HT1080 (cell line): ENCODE measurements at regions not wholly inside any gene's neighbourhood (a gene's known extent, or its start where the extent isn't known, plus 50 kb on each side); places are given as distances from the start of the nearest gene placed in this dataset.
A peak's percentile ranks its signal among the peaks of the same experiment; 100 is the strongest.
"Not testable (repeated sequence)": the region's sequence is repeated elsewhere in the genome, so short reads cannot be mapped to it uniquely, and the experiment has no call there.

Experiments
- DNase-seq: peaks from one replicate; pipeline ENCODE4 v3.0.0-alpha.2; 2015; ENCODE audit warnings: low read depth

DNA sequence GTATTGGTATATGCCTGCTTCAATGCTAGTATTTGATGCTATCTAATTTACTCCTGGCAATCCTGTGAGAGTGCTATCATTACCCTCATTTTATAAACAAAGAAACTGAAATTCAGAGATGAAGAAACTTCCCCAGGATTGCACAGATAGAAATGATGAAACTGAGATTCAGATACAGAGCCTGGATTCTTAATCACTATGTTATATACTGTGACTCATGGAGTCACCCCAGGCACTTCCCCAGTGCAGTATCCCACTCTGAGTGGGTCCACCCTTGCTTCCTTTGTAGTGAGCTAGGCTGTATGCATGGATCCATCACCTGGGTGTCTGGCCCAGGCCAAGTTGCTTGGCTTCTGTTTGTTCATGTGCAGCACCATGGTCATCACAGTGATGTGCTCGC lies 133.9 kb downstream of the TRIM43 start:
- DNase-seq, result peak; percentile 11

DNA sequence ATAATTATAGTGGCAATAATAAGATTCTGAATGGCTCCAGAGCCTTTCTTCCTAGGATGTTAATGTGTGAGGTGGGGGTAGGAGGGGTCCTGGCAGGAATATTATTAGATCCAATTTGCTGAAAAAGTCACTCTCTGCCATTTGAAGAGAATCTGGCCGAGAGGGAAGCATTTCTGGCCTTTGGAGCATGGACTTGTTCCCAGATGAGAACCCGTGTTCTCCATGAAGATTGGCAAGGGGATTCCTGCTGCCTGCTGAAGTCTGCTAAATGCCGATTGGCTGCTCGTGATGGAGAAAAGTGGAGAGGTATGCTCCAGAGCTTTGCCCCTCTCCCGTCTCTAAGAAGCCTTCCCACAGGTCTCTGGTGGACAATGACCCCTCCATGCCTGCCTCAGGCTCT lies 135.6 kb downstream of the TRIM43 start:
- DNase-seq, result not testable (repeated sequence)

DNA sequence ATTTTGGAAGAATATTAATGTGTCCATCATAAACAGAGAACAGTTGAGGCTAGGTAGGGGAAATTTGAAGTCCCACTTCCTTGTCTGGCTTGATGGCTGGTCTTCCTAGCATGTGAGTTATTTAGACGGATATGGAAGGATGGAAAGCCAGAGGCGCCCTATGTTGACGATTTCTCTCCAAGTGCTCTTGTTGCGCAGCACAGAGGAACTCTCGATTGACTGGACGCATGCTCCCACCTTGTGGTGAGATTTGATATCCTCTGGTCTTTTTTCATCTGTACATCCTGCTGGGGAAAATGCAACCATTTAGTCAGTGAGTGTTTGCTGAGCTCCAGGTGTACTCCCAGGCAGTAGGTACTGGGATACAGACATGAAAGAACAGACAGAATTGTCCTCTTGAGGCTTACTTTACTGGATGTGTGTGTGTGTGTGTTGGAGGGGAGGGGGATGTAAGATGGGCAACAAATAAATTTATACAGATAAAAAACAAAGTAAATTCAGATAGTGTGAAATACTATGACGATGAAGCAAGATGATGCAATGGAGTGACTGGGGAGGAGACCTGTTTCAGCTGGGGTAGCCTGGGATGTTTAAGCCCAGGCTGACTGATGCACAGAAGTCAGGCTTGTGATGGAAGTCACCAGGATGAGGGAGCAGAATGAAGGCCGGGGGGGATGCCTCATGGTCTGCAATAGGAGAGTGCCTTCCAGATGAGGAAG lies 137.2 kb downstream of the TRIM43 start:
- DNase-seq, result peak; percentile 83

DNA sequence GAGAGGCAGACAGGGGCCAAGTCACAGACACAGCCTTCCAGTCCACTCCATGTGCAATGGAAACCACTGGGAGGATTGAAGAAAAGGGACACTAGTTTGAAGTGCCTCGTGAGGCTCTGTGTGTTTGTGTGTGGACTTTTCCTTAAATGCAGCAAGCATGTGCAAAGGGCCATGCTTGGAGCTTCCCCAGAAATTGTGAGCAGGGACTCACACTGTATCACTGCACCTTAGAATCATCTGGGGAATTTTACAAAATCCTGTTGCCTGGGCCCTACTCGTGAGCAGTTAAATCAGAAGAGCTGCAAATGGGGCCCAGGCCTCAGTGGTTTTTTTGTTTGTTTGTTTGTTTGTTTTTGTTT lies 137.8 kb downstream of the TRIM43 start:
- no peak for DNase-seq

DNA sequence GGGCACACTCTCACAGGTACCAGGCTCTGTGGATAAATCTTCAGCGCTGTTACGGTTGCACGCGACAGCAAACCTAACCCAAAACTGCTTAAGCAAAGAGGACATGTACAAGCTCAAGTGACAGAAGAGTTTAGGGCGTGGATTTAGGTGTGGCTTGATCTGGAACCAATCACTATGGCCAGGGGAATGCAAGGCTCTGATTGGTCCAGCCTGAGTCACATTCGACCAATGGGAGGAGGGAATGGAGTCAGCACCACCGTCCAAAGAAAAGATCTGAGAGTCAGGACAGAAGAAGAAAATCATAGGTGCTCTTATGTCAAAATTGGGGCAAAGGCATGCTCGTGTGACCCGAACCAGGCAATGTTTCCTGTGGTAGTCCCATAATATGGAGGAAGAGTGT lies 139.0 kb downstream of the TRIM43 start:
- DNase-seq, result no peak

DNA sequence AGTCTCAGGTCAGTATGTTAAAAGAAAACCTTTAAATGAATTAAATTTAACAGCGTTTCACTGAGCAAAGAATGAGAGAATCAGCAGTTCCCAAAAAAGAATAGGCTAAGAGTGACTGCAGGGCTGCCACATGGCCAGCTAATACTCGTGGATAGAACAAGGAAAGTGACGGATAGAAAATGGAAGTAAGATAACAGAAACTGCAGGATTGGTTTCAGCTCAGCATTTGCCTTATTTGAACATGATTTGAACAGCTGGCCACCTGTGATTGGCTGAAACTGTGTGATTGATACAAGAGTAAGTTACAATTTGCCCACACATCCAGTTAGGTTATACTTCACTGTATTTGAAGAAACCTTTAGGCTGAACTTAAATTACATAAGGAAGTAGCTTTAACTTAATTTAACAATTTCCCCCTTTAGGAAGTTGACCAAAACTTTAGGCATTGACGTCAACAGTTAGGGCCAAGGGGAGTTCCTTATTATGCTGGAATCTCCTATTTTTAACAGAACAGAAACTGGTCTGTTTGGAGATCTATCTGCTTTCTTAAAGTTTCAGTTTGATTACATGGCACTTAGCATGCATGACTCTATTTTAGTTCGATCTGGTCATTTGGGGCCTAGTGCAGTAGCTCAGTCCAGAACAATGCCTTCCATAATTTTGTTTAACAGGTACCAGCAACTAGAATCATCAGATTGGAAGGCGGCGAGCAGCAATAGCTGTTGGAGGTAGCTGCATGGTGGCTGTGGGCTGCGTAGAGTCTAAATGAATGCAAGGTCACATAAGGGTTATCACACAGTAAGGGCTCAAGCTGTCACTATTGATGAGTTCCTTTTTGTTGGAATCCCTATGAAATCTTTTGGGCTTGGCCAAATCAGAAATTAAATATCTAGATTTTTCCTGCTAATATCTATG lies 143.4 kb downstream of the TRIM43 start:
- no peak for DNase-seq

DNA sequence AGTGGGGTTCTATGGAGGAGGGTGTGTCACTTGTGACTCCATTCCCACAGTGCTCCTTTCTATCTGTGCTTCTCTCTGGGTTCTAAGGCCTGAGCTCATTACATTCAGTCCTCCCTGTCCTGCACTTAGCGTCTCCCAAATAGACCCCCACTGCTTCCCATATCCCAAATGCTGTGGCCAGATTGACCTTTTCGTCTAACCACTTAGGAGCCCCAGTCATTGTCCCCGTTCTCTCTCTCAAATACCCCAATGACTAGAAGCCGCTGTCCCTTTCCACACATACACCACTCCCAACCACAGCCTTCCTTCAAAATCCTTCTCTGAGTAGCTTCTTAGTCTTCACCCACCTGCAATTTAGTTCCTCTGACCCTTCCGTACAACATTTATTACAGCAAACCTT lies 146.5 kb downstream of the TRIM43 start:
- no peak for DNase-seq

DNA sequence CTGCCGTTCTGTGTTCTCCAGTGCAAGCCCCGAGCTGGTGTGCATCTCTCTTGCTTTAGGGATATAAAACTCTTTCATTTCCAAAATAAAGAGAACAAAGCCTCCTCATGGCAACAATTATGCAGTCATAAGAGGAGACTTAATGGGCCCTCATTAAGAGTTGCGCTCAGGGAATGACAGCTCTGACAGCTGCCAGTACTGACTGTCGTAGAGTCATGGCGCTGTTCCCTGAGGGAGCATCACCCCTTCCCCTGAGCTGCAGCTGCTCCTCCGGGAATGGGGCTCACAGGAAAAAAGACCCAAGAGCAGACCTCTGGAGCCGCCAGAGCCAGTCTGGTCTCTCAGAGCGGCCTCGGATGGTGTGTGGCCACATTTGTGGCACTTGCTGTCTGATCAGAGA lies 160.3 kb downstream of the TRIM43 start:
- DNase-seq, result not testable (repeated sequence)

DNA sequence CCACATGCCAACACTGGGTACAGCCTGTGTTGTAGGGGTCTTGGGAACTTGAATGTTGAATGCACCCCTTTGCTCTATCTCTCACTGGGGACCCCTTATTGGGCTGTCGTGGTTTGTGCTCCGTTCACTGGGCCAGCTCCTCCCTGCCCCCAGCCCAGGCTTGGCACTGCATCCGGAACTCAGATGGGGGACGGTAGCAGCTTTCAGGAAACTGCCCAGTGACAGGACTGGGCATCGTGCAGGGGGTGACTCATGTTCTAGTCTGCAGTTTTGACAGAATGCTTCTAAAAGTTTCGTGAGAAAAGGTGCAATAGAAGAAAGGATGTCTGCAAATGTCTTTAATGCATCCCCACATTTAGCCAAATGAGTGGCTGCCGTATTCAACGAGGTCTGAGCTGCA lies 162.0 kb downstream of the TRIM43 start:
- peak; percentile 58 for DNase-seq

DNA sequence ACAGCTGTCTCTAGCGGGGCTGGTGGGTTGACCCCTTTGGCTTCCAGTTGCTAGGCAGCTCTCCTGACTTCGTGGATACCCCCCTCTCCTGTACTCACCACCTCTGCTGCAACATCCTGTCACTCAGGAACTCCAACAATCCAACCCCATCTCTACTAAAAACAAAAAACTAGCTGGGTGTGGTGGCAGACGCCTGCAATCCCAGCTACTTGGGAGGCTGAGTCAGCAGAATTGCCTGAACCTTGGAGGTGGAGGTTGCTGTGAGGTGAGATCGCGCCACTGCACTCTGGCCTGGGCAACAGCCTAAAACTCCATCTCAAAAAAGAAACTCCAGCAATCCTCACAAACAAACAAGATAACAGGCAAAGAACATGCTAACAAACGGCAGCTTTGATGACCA lies 162.4 kb downstream of the TRIM43 start:
- DNase-seq, result not testable (repeated sequence)

DNA sequence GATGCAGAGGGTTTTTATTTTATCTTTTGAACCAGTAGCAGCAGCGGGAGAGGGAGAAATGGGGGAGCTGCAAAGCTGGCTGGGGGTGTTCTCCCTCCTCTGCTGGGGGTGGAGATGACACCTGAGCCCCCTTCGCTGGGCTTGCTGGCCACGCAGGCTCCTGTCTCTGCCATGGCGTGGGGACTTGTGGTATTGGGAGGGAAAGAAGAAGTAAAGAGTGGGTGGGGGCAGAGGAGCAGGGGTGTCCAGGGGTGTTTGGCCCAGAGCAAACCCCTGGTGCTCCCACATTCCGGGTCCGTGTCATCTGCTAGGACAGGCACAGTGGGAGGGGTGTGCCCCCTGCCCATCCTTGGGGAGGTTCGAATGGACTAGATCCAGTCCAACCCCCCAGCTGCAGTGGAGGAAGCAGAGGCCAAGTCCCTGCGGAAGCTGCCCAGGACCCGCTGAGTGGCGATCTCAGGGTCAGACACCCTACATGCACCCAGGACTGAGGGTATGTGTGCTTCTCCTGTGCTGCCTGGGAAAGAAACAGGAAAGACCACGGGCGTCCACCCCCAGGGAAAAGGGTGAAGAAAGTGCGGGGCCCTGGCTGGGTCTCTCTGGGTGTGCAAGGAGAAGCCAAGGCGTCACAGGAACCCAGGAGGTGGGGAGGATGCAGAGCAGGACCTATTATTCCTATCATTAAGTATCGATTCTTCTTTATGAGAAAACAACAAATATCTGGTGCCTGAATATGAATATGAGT lies 163.2 kb downstream of the TRIM43 start:
- not testable (repeated sequence) for DNase-seq

DNA sequence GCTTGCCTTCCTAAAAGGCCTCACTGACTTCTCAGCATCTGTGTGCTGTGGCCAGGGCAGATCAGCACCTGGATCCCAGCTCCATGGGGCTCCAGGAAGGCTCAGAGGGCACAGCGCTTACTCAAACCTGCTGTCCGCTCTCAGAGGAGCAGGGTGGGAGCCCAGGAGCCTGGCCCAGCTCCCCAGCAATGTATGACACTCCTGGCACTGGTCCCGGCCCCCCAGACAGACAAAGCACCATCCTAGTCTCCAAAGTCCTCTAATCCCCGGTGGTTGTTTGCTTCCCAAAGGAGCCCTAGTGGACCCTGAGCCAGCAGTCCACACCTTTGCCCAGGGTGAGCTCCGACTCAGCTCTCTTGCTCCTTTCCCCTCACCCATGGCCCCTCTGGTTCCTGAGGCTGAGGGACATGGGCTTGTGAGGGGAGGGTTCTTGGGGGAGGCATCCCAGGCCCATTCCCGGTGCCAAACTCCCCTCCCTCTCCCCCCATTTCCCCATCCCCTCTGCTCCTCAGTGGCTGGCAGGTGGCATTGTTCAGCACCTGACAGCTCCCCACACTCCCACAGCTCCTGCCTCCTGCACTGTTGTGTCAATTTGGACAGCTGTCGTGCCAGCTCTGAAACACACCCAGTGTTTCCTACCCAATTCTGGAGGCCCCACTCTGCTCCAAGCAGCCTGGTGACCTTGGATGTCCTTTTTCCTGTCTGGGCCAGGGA lies 164.3 kb downstream of the TRIM43 start:
- not testable (repeated sequence) for DNase-seq

DNA sequence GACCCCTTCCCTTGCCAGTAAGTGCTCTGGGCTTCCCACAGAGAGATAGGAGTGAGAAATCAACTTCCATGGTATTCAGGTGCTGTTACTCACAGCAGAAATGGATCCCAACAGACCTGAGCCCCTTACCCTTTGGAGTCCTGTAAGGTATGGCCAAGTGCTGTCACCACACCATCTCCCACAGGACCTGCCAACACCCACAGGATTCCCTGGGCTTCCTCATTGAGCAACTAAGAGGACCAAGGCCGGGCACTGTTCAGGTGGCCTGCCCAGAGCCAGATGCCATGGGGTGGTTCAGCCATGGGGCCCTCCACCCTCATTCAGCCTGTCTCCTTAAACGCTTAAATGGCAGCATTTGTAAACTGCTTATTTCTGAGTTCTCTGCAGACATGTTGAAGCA lies 166.2 kb downstream of the TRIM43 start:
- no peak for DNase-seq

DNA sequence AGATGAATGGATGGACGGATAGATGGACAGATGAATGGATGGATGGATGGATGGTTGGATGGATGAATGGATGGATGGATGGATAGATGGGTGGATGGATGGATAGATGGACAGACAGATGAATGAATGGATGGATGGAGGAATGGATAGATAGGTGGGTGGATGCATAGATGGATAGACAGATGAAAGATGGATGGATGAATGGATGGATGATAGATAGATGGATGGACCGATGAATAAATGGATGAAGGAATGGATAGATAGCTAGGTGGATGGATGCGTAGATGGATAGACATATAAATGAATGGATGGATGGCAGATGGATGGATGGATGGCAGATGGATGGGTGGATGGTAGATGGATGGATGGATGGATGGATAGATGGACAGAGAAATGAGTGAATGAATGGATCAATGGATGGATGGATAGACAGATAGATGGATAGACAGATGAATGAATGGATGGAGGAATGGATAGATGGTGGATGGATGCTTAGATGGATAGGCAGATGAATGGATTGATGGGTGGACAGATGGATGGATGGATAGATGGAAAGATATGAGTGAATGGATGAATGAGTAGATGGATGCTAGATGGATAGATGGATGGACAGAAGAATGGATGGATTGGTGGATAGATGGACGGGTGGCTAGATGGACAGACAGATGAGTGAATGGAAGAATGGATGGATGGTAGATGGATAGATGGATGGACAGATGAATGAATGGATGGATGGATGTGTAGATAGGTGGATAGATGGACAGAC lies 167.9 kb downstream of the TRIM43 start:
- DNase-seq, result no peak

DNA sequence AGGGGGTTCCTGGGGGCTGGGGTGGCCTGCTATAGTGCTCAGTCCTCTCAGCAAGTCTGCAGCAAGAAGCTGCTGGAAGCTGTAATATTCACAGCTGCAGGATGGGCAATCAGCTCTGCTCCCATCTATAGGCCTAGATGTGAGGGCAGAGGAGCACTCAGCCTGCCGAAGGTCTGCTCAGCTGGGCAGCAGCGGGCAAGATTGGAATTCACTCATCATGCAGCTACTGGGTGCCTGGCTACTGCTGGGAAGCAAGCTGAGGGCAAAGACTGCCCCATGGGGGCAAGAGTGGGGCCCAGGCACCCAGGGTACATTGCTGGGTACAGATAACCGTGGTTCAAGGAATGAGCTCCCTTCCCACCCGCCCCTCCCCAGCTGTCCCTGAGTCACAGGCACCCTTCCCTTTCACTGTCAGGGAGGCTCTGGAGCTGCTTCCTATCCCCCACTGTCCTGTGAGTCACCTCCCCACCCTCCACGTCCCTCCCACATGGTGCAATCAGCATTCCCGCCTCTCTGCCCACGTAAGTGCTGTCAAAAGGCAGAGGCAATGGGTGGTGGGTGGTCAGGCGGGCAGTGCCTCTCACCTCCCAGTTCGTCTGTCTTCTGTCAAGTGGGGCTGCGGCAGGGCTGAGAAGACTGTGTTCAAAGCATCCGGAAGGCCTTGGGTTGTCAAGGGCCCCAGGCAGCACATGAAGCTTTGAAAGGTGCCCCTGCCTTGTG lies 169.2 kb downstream of the TRIM43 start:
- DNase-seq, result peak; percentile 85

DNA sequence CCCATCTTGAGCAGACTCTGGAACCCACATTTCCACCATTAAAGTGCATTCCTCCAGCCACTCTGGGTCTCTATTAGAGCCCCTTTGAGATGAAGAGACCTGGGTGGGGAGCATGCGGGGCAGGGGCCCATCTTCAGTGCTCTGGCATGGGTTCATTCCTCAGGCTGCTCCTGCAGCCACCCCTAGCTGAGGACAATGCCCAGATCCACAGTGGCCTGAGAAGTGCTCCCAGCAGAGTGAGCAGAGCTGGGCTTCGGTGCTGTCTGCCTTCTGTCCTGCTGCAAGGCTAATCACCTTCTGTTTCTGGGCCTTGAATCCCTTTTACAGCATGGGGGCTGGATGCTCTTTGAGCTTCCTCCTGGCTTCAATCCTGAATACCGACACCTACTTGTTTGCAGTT lies 169.8 kb downstream of the TRIM43 start:
- no peak for DNase-seq

DNA sequence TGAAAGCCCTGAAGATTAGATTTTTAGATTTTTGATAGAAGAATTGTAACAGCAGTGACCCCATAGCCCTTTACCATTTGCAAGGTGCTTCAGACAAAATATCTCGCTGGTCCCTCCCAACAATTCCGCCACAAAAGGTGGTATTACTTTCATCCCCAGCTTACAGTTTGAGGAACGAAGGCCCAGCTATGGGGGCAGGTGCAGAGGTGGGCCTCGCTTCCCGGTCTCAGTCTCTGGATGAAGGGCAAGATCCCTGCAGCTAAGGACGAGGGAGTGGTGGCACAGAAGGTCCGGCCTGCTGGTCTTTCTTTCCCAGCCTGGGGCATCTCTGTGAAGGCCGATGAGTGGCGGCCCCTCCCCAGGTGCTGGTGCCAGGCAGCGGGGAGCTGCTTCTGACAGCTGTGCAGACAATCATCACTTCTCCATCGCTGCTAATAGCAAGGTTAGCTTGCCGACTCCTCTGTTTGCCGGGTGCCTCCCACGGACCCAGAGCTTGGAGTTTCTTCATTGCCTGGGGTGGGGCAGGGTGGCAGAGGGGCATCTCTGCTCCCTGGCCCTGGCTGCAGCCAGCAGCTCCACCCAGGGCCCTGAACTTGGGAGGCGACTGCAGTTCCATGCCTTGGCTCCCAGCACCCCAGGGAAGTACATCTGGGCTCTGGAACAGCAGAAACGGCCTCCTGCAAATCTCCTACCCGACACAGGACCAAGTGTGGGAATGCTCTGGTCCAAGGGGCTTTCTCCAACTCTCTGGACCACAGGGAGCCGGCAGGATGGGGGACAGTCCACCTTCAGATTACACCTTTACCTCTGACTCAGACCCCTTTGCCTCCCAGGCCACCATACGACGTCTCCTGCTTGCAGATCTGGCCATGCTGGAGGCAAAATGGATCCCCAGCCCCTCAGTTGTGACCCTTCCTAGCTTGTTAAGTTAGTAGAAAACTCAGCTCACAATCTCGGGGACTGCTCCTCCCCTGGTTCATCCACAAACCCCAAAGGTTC lies 170.5 kb downstream of the TRIM43 start:
- not testable (repeated sequence) for DNase-seq

DNA sequence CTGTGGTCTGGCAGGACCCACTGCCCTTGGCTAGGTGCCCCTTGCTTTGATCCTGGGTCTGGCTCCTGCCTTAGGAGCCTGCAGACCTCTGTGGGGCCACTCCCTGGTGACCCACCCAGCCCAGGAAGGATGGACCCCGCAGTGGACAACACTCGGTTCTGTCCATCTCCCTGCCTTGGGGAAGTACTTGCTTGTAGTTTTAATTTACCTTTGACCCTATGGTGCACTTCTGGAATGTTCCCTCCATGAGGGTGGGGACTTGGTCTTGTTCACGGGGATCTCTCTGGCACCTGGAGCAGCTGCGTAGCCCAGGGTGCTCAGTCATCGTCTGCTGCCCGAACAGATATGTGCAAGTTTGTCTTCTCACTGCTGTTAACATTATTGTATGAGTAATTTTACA lies 171.3 kb downstream of the TRIM43 start:
- not testable (repeated sequence) for DNase-seq

DNA sequence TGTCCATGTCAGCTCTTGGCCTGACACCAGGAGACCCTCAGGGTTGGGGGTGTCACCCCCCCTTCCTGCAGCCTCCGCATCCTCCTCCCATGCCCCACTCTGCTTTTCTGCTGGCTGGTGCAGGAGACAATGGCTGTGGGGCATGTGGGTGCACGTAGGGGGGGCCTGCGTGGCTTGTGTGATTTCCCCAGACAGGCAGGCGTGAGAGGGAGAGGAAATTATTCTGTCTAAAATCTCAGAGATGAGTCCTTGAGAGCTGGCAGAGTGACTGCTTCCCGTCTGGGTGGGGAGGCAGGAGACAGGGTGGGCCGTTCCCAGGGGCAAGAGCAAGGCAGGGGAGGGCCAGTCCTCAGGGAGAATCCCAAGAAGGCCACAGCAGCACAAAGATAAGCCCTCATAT lies 173.2 kb downstream of the TRIM43 start:
- DNase-seq, result not testable (repeated sequence)
